Endothelial cell of umbilical vein (primary cell): ENCODE measurements at regions not wholly inside any gene's neighbourhood (a gene's known extent, or its start where the extent isn't known, plus 50 kb on each side); places are given as distances from the start of the nearest gene placed in this dataset.

Source experiments
- BruUV-seq: library from RNA; stranded (reverse); fragments of 400-500 nt; replicated peaks from 2 replicates; lab custom pipeline; 2021; lab: Mats Ljungman, UMichigan
- CTCF ChIA-PET: fragments of 300-600, 350-600 bp; sonication (Branson Sonifier 250); formaldehyde crosslinking; loops from one replicate; lab custom pipeline; 2021; ENCODE audit warnings: antibody characterized with exemption, inconsistent platforms; lab: Charles Lee
- POLR2A ChIA-PET: fragments of 300-600, 350-600 bp; sonication (Branson Sonifier 250); formaldehyde crosslinking; loops from one replicate; lab custom pipeline; 2021; ENCODE audit warnings: antibody characterized with exemption, inconsistent platforms; lab: Charles Lee
- DNase-seq: peaks from one replicate; pipeline ENCODE4 v3.0.0-alpha.2; 2011; ENCODE audit warnings: low read depth, low spot score
- FAIRE-seq: peaks from 2 replicates; lab custom pipeline; 2011; peaks lifted over from hg19 to GRCh38; lab: Jason Lieb, UNC
- H2AFZ ChIP-seq: 2 replicates; pipeline ENCODE4 v1.6.0; 2012; ENCODE audit warnings: low read depth, low read length, control low read depth, inconsistent platforms
- H3K27ac ChIP-seq: 2 replicates; pipeline ENCODE4 v1.5.1; 2011; ENCODE audit warnings: low read depth, mild to moderate bottlenecking, control low read depth, low read length, moderate library complexity; ENCODE audit not compliant: insufficient read depth
- H3K27me3 ChIP-seq, 2 experiments: 2 replicates each; pipeline versions ENCODE4 v1.6.0 to v1.6.1; 2011; ENCODE audit warnings: low read length in 2 of 2, mixed read lengths in 1 of 2; ENCODE audit not compliant: control insufficient read depth in 2 of 2, insufficient read depth in 2 of 2
- H3K36me3 ChIP-seq, 2 experiments: 2 replicates in 1 of 2; 3 replicates in 1 of 2; pipeline ENCODE4 v1.5.1; 2011; ENCODE audit warnings: low read length in 2 of 2, mild to moderate bottlenecking in 1 of 2, moderate library complexity in 1 of 2; ENCODE audit not compliant: control insufficient read depth in 2 of 2, insufficient read depth in 2 of 2; ENCODE audit errors: extremely low read depth in 1 of 2
- H3K4me1 ChIP-seq: 3 replicates; pipeline ENCODE4 v1.5.1; 2011; ENCODE audit warnings: mild to moderate bottlenecking, low read length; ENCODE audit not compliant: control insufficient read depth, insufficient read depth; ENCODE audit errors: extremely low read depth
- H3K4me2 ChIP-seq: 2 replicates; pipeline ENCODE4 v1.6.1; 2011; ENCODE audit warnings: low read length, control low read depth, mixed read lengths; ENCODE audit not compliant: insufficient read depth
- H3K4me3 ChIP-seq, 3 experiments: fragments of 200-600 bp in 1 of 3; sonication (generic), shearing (Covaris generic) in 1 of 3; replicated peaks in 1 of 3; 2 replicates each; pipeline ENCODE4 v1.5.1; 2011 to 2016; ENCODE audit warnings: control low read depth in 3 of 3, low read length in 3 of 3, mild to moderate bottlenecking in 2 of 3, inconsistent platforms in 1 of 3, low read depth in 1 of 3, moderate library complexity in 1 of 3; ENCODE audit not compliant: insufficient read depth in 1 of 3
- H3K79me2 ChIP-seq: 2 replicates; pipeline ENCODE4 v1.6.0; 2012; ENCODE audit warnings: low read length, inconsistent platforms; ENCODE audit not compliant: control insufficient read depth, insufficient read depth
- H3K9ac ChIP-seq: replicated peaks from 2 replicates; pipeline ENCODE3; 2011; ENCODE audit warnings: low read length, control low read depth; ENCODE audit not compliant: insufficient read depth; ENCODE audit errors: extremely low read depth
- H3K9me1 ChIP-seq: replicated peaks from 3 replicates; pipeline ENCODE4 v1.6.0; 2011; ENCODE audit warnings: mild to moderate bottlenecking, low read length; ENCODE audit not compliant: control insufficient read depth, insufficient read depth; ENCODE audit errors: extremely low read depth
- H3K9me3 ChIP-seq: replicated peaks from 2 replicates; pipeline ENCODE4 v1.5.1; 2012; ENCODE audit warnings: low read length, inconsistent platforms; ENCODE audit not compliant: control insufficient read depth, insufficient read depth
- H4K20me1 ChIP-seq: replicated peaks from 2 replicates; pipeline ENCODE3; 2011; ENCODE audit warnings: mild to moderate bottlenecking, low read length; ENCODE audit not compliant: control insufficient read depth, insufficient read depth; ENCODE audit errors: extremely low read depth
- CTCF ChIP-seq, 2 donors: IDR thresholded peaks; 1 replicate in 1 of 2; 2 replicates in 1 of 2; pipeline ENCODE4 v1.5.1; 2011; ENCODE audit warnings: low read length in 2 of 2, mild to moderate bottlenecking in 2 of 2, moderate library complexity in 2 of 2, control low read depth in 1 of 2, inconsistent platforms in 1 of 2, low read depth in 1 of 2; ENCODE audit not compliant: insufficient read depth in 1 of 2; ENCODE audit errors: extremely low read depth in 1 of 2
- EZH2 ChIP-seq: IDR thresholded peaks from 2 replicates; pipeline ENCODE4 v1.6.1; 2012; ENCODE audit warnings: borderline replicate concordance, low read depth, mild to moderate bottlenecking, moderate library complexity, low read length, inconsistent platforms; ENCODE audit not compliant: severe bottlenecking
- FOS ChIP-seq: IDR thresholded peaks from 2 replicates; pipeline ENCODE4 v1.6.1; 2011; ENCODE audit warnings: mild to moderate bottlenecking, low read length, moderate library complexity, borderline replicate concordance; ENCODE audit not compliant: insufficient read depth
- GATA2 ChIP-seq: IDR thresholded peaks from 2 replicates; pipeline ENCODE4 v1.7.0; 2011; ENCODE audit warnings: low read depth, mild to moderate bottlenecking, moderate library complexity, mixed read lengths, low read length; ENCODE audit not compliant: insufficient read length, insufficient read depth
- JUN ChIP-seq: IDR thresholded peaks from 2 replicates; pipeline ENCODE4 v1.6.1; 2011; ENCODE audit warnings: borderline replicate concordance, low read depth; ENCODE audit not compliant: insufficient read length, insufficient read depth
- MAX ChIP-seq: IDR thresholded peaks from 2 replicates; pipeline ENCODE4 v1.6.1; 2011; ENCODE audit not compliant: insufficient read depth, insufficient read length
- POLR2A ChIP-seq: IDR thresholded peaks from 2 replicates; pipeline ENCODE4 v1.6.1; 2012; ENCODE audit warnings: low read depth, mild to moderate bottlenecking, control low read depth, low read length
- POLR2AphosphoS5 ChIP-seq: IDR thresholded peaks from 2 replicates; pipeline ENCODE4 v1.6.1; 2012; ENCODE audit warnings: low read depth, mild to moderate bottlenecking, control low read depth, low read length, moderate library complexity; ENCODE audit not compliant: insufficient read depth
- dilution Hi-C: fragments of 300-500 bp; cut with MboI; formaldehyde crosslinking; loops from one replicate; pipeline ENCODE4 v1.15.0; 2019; ENCODE audit warnings: low sequenced_read_pairs; ENCODE audit not compliant: extremely low pct_ligation_motif_present
- intact Hi-C: fragments of 100-400 bp; cut with micrococcal nuclease; formaldehyde crosslinking; loops from one replicate; pipeline ENCODE4 v1.10.0; 2022

- H2AFZ ChIP-seq = no peak overlapping the region
- H3K4me1 ChIP-seq = no peaks in the 10 kb centered on the region
- FAIRE-seq (no peak), DNase-seq (no peak)
- no peaks in the 10 kb centered on the region for H3K79me2 ChIP-seq
- ChIA-PET POLR2A (no interaction called here), CTCF (no interaction called here)
- no peak overlapping the region for H3K4me3 ChIP-seq
- no peak overlapping the region for H3K27ac ChIP-seq
- no peaks in the 10 kb centered on the region for H4K20me1 ChIP-seq
- dilution Hi-C loops = no loop called here
- no peak for TF ChIP-seq POLR2A
- no peak for TF ChIP-seq EZH2
- TF ChIP-seq GATA2 = no peak
- TF ChIP-seq CTCF (IDR thresholded peaks at IDR 0.05; ENCODE audit: extremely low read depth in 1 of 2, insufficient read depth in 1 of 2, low read depth in 1 of 2, low read length in 2 of 2) = no peak
- no peak for TF ChIP-seq JUN
- no peak for TF ChIP-seq MAX
- TF ChIP-seq FOS = no peak
- H3K9me3 ChIP-seq = no peaks in the 10 kb centered on the region
- intact Hi-C loops = no loop called here
- no peaks in the 10 kb centered on the region for H3K27me3 ChIP-seq
- no TSS peak for BruUV-seq
- no peaks in the 10 kb centered on the region for H3K9me1 ChIP-seq
- H3K4me2 ChIP-seq = no peak overlapping the region
- no peaks in the 10 kb centered on the region for H3K36me3 ChIP-seq
- no peak overlapping the region for H3K9ac ChIP-seq
These were observed 825.2 kb downstream of the REEP3 start for GRCh38 chr10:64346389-64346788.

GRCh38 chr10:64350665-64351064 is 829.5 kb downstream of the REEP3 start:
- no peak overlapping the region for H3K4me2 ChIP-seq
- H3K27ac ChIP-seq = no peak overlapping the region
- no peaks in the 10 kb centered on the region for H4K20me1 ChIP-seq
- no peak overlapping the region for H2AFZ ChIP-seq
- no peak for DNase-seq
- dilution Hi-C loops = no loop called here
- no peaks in the 10 kb centered on the region for H3K79me2 ChIP-seq
- no peak for FAIRE-seq
- TF ChIP-seq POLR2A (no peak), JUN (no peak), FOS (no peak), POLR2AphosphoS5 (no peak)
- no peak overlapping the region for H3K4me3 ChIP-seq
- no peaks in the 10 kb centered on the region for H3K27me3 ChIP-seq
- H3K9ac ChIP-seq = no peak overlapping the region
- H3K9me1 ChIP-seq = no peaks in the 10 kb centered on the region
- no peaks in the 10 kb centered on the region for H3K36me3 ChIP-seq
- H3K9me3 ChIP-seq = no peaks in the 10 kb centered on the region
- ChIA-PET CTCF (no interaction called here), POLR2A (no interaction called here)
- intact Hi-C loops = no loop called here
- H3K4me1 ChIP-seq = no peaks in the 10 kb centered on the region
- no TSS peak for BruUV-seq
